RPMI7951 (cell line): ENCODE measurements at regions not wholly inside any gene's neighbourhood (a gene's known extent, or its start where the extent isn't known, plus 50 kb on each side); places are given as distances from the start of the nearest gene placed in this dataset.
A peak's percentile ranks its signal among the peaks of the same experiment; 100 is the strongest.

Experiments used
- DNase-seq: peaks from one replicate; pipeline ENCODE4 v3.0.0-alpha.2; 2012; ENCODE audit warnings: low read depth

- peak; percentile 61 for DNase-seq
These were observed 139.3 kb upstream of the PMEPA1 start for GRCh38 chr20:57849121-57849520.

- DNase-seq, result no peak
These were observed 138.5 kb upstream of the PMEPA1 start for GRCh38 chr20:57848282-57848681.

GRCh38 chr20:57847104-57847503 is 137.3 kb upstream of the PMEPA1 start:
- peak; percentile 66 for DNase-seq

- DNase-seq, result peak; percentile 83
These were observed 135.1 kb upstream of the PMEPA1 start for GRCh38 chr20:57844626-57845596.

GRCh38 chr20:57843941-57844625 is 134.3 kb upstream of the PMEPA1 start:
- no peak for DNase-seq

GRCh38 chr20:57842720-57843119 is 132.9 kb upstream of the PMEPA1 start:
- no peak for DNase-seq

GRCh38 chr20:57841297-57841866 is 131.6 kb upstream of the PMEPA1 start:
- DNase-seq, result no peak

GRCh38 chr20:57840504-57841296 is 130.9 kb upstream of the PMEPA1 start:
- DNase-seq, result no peak

- DNase-seq, result no peak
These were observed 130.3 kb upstream of the PMEPA1 start for GRCh38 chr20:57840066-57840465.

- DNase-seq, result peak; percentile 94
These were observed 128.9 kb upstream of the PMEPA1 start for GRCh38 chr20:57838670-57839151.

GRCh38 chr20:57837208-57838035 is 127.6 kb upstream of the PMEPA1 start:
- no peak for DNase-seq

GRCh38 chr20:57835588-57836455 is 126.0 kb upstream of the PMEPA1 start:
- DNase-seq, result no peak

- no peak for DNase-seq
These were observed 125.2 kb upstream of the PMEPA1 start for GRCh38 chr20:57835074-57835452.

GRCh38 chr20:57834306-57835073 is 124.7 kb upstream of the PMEPA1 start:
- DNase-seq, result no peak

- no peak for DNase-seq
These were observed 122.3 kb upstream of the PMEPA1 start for GRCh38 chr20:57831993-57832585.

- no peak for DNase-seq
These were observed 121.6 kb upstream of the PMEPA1 start for GRCh38 chr20:57831326-57831992.

- DNase-seq, result no peak
These were observed 120.7 kb upstream of the PMEPA1 start for GRCh38 chr20:57830515-57830895.
